Gastroesophageal sphincter (tissue), 4 donors: ENCODE measurements at regions not wholly inside any gene's neighbourhood (a gene's known extent, or its start where the extent isn't known, plus 50 kb on each side); places are given as distances from the start of the nearest gene placed in this dataset.

Source experiments
- ATAC-seq: fragments of 150-250 bp; one replicate; pipeline ENCODE4 v1.9.1; 2016; ENCODE audit warnings: mild to moderate bottlenecking, moderate library complexity
- H3K27ac ChIP-seq, 4 donors: fragments of 200-600 bp; sonication (generic) in 3 of 4; 1 replicate in 3 of 4; 2 replicates in 1 of 4; pipeline ENCODE4 v1.5.1; 2016 to 2019
- H3K27me3 ChIP-seq: fragments of 200-600 bp; sonication (generic); one replicate; pipeline ENCODE4 v1.5.1; 2019
- H3K36me3 ChIP-seq, 2 donors: fragments of 200-600 bp; sonication (generic); one replicate each; pipeline ENCODE4 v1.5.1; 2019; ENCODE audit warnings: control low read depth in 1 of 2
- H3K4me1 ChIP-seq, 3 donors: fragments of 200-600 bp; sonication (generic); 1 replicate in 2 of 3; 2 replicates in 1 of 3; pipeline ENCODE4 v1.5.1; 2016 to 2019; ENCODE audit warnings: control low read depth in 2 of 3
- H3K4me3 ChIP-seq, 2 donors: fragments of 200-600 bp; sonication (generic); one replicate each; pipeline ENCODE4 v1.5.1; 2019; ENCODE audit warnings: mild to moderate bottlenecking in 1 of 2, moderate library complexity in 1 of 2
- H3K9me3 ChIP-seq, 3 donors: fragments of 200-600 bp; sonication (generic); one replicate each; pipeline ENCODE4 v1.5.1; 2017 to 2019; ENCODE audit warnings: control low read depth in 2 of 3
- EP300 ChIP-seq: sonication (generic); formaldehyde crosslinking; IDR thresholded peaks from one replicate; pipeline ENCODE4 v1.6.1; 2017; ENCODE audit warnings: antibody characterized with exemption, mild to moderate bottlenecking
- POLR2A ChIP-seq, 2 donors: fragments of 450-650 bp; IDR thresholded peaks; one replicate each; pipeline ENCODE4 v1.6.1; 2017; ENCODE audit warnings: antibody characterized with exemption in 2 of 2, mild to moderate bottlenecking in 2 of 2, moderate library complexity in 1 of 2
- POLR2AphosphoS5 ChIP-seq: sonication (generic); formaldehyde crosslinking; IDR thresholded peaks from one replicate; pipeline ENCODE4 v1.6.1; 2017; ENCODE audit warnings: antibody characterized with exemption
- WGBS, 2 donors: methylation state at CpG; one replicate each; pipeline ENCODE4 v1.1.5; 2018; ENCODE audit warnings: low coverage in 1 of 2; 5-methylcytosine and 5-hydroxymethylcytosine counted together
- TF ChIP-seq, protein P1 (sequence below), 4 experiments: fragments of 200-600 bp in 2 of 4; fragments of 450-650 bp in 2 of 4; sonication (generic) in 1 of 4; IDR thresholded peaks; one replicate each; pipeline ENCODE4 v1.5.1; 2017 to 2019; ENCODE audit warnings: antibody characterized with exemption in 4 of 4, mild to moderate bottlenecking in 2 of 4, moderate library complexity in 2 of 4

DNA sequence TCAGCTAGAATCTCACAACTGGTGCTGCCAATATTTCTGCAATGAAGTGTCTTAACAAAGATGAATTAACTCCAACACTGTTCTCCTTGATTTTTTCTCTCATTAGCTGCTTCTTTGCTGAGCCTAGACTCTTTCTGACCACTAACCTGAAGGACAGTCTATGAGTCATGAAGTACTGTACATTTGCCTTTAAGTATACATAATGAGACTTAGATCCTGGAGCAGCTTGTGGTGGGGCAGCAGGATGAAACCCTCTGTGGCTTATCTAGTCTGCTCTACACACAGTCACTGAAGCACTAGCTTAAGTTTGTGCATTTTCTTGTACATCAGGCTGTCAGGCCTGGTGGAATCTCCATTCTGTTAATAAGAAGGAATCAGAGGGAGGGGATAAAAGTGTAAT, 307.4 kb upstream of the SMIM31 start:
- Histone ChIP-seq H3K4me3 (no peak overlapping the region), H3K4me1 (no peaks in the 10 kb centered on the region), H3K36me3 (no peaks in the 10 kb centered on the region), H3K9me3 (no peaks in the 10 kb centered on the region), H3K27me3 (no peaks in the 10 kb centered on the region), H3K27ac (no peak overlapping the region)
- TF ChIP-seq, protein P1, sequence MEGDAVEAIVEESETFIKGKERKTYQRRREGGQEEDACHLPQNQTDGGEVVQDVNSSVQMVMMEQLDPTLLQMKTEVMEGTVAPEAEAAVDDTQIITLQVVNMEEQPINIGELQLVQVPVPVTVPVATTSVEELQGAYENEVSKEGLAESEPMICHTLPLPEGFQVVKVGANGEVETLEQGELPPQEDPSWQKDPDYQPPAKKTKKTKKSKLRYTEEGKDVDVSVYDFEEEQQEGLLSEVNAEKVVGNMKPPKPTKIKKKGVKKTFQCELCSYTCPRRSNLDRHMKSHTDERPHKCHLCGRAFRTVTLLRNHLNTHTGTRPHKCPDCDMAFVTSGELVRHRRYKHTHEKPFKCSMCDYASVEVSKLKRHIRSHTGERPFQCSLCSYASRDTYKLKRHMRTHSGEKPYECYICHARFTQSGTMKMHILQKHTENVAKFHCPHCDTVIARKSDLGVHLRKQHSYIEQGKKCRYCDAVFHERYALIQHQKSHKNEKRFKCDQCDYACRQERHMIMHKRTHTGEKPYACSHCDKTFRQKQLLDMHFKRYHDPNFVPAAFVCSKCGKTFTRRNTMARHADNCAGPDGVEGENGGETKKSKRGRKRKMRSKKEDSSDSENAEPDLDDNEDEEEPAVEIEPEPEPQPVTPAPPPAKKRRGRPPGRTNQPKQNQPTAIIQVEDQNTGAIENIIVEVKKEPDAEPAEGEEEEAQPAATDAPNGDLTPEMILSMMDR (IDR thresholded peaks at IDR 0.05), result no peak
- TF ChIP-seq POLR2AphosphoS5 (no peak), POLR2A (IDR thresholded peaks at IDR 0.05) (no peak), EP300 (no peak)
- no peak for ATAC-seq

DNA sequence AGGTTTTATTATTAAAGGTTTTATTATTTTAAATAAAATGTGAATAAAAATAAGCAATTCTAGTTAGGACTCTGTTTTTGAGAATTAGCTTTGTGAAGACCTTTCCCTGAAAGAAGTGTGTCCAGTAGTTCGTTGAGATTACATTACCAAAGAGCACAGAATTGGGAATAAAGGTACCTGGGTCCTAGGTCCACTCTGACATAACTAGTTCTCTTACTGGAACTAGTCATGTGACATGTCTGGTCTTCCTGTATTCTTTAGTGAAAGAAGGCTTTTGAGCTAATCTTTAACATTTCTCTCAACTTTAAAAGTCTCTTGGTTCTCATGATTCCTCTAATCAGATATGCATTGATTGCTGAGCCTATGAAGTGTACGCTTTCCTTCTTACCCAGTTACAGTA, 292.0 kb upstream of the SMIM31 start:
- no peaks in the 10 kb centered on the region for H3K4me1 ChIP-seq
- no peaks in the 10 kb centered on the region for H3K36me3 ChIP-seq
- no peak for ATAC-seq
- TF ChIP-seq POLR2AphosphoS5, result no peak
- TF ChIP-seq, protein P1 (IDR thresholded peaks at IDR 0.05), result no peak
- TF ChIP-seq POLR2A (IDR thresholded peaks at IDR 0.05), result no peak
- TF ChIP-seq EP300, result no peak
- 60 to 75% methylated on average over 2 of the region's 2 CpGs for WGBS, 2 donors
- no peaks in the 10 kb centered on the region for H3K9me3 ChIP-seq
- H3K4me3 ChIP-seq, result no peak overlapping the region
- H3K27me3 ChIP-seq, result no peaks in the 10 kb centered on the region
- no peak overlapping the region for H3K27ac ChIP-seq

DNA sequence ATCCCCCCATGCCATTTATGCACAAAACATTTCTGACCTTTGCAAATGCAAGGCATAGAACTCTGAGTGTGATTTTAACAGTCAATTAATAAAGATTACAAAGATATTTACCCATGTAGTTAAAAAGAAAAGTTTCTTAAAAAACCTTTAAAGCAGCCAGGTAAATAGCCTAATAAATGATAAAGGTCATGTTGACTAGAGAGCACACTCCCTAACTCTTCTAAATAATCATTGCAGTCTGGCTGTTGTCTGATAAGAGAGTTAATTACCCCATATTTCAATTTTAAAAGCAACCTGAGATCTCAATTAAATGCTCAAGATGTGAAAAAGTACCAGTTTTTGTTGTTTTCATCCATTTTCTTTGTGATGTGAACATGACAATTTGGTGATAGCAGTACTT, 291.5 kb upstream of the SMIM31 start:
- H3K27ac ChIP-seq, result no peak overlapping the region
- TF ChIP-seq POLR2AphosphoS5, result no peak
- TF ChIP-seq, protein P1 (IDR thresholded peaks at IDR 0.05), result no peak
- TF ChIP-seq POLR2A (IDR thresholded peaks at IDR 0.05), result no peak
- no peak for TF ChIP-seq EP300
- no peak for ATAC-seq
- no peak overlapping the region for H3K4me3 ChIP-seq
- no peaks in the 10 kb centered on the region for H3K4me1 ChIP-seq
- no peaks in the 10 kb centered on the region for H3K9me3 ChIP-seq
- no peaks in the 10 kb centered on the region for H3K27me3 ChIP-seq
- H3K36me3 ChIP-seq, result no peaks in the 10 kb centered on the region

DNA sequence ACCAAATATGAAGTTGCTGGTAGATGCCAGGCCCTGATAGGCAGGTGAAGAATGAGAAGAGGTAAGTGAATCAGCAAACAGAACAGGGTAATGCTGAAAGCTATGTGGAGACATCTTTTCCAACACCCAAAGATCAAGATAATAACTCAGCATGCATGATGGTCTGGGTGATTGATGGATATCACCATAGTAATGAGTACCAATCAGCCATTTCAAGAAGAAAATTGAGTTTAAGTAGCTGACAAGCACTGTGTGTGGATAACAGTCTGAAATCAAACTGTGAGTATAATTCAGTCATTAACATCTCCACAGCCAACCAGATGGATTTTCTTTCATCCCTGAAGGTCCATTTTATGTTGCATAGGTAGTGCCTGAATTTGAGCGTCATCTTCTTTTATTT, 289.6 kb upstream of the SMIM31 start:
- ATAC-seq, result no peak
- Histone ChIP-seq H3K9me3 (no peaks in the 10 kb centered on the region), H3K4me3 (no peak overlapping the region), H3K36me3 (no peaks in the 10 kb centered on the region), H3K4me1 (no peaks in the 10 kb centered on the region), H3K27me3 (no peaks in the 10 kb centered on the region), H3K27ac (no peak overlapping the region)
- 82 to 88% methylated on average over 1 of the region's 1 CpG for WGBS, 2 donors
- TF ChIP-seq POLR2AphosphoS5, result no peak
- no peak for TF ChIP-seq EP300
- TF ChIP-seq POLR2A (IDR thresholded peaks at IDR 0.05), result no peak

DNA sequence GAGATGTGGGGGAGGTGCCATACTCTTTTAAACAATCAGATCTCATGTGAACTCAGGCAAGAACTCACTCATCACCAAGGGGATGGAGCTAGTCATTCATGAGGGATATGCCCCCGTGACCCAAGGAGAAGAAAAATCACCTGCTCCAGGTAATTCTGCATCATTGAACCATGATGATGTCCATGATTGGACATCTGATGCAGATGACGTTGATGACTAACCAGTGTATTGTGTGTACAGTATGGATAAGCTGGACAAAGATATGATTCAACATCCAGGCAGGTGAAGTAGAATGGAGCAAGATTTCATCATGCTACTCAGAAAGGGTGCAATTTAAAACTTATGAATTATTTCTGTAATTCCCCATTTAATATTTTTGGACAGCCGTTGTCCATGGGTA, 286.4 kb upstream of the SMIM31 start:
- no peaks in the 10 kb centered on the region for H3K4me1 ChIP-seq
- no peak for ATAC-seq
- H3K27ac ChIP-seq, result no peak overlapping the region
- WGBS, 2 donors, result 66 to 86% methylated on average over 3 of the region's 3 CpGs
- no peaks in the 10 kb centered on the region for H3K36me3 ChIP-seq
- H3K4me3 ChIP-seq, result no peak overlapping the region
- H3K27me3 ChIP-seq, result no peaks in the 10 kb centered on the region
- TF ChIP-seq, protein P1 (IDR thresholded peaks at IDR 0.05), result no peak
- no peak for TF ChIP-seq POLR2A (IDR thresholded peaks at IDR 0.05)
- no peak for TF ChIP-seq POLR2AphosphoS5
- no peak for TF ChIP-seq EP300
- H3K9me3 ChIP-seq, result no peaks in the 10 kb centered on the region
